OCI-LY3 (cell line): ENCODE measurements at regions not wholly inside any gene's neighbourhood (a gene's known extent, or its start where the extent isn't known, plus 50 kb on each side); places are given as distances from the start of the nearest gene placed in this dataset.

Experiments used
- H2AFZ ChIP-seq: fragments of 200-600, 300-600 bp; shearing (Covaris generic); 2 replicates; pipeline ENCODE4 v1.6.0; 2014; ENCODE audit warnings: antibody characterized with exemption, low read depth, low read length
- H3K27ac ChIP-seq: fragments of 200-600, 300-600 bp; sonication (generic); 2 replicates; pipeline ENCODE4 v1.5.1; 2014; ENCODE audit warnings: mild to moderate bottlenecking, low read length, moderate library complexity, mixed read lengths
- H3K27me3 ChIP-seq: fragments of 200-600, 300-600 bp; sonication (generic); 2 replicates; pipeline ENCODE4 v1.6.1; 2014; ENCODE audit warnings: low read depth, low read length, mixed read lengths
- H3K36me3 ChIP-seq: fragments of 200-600, 300-600 bp; sonication (generic); replicated peaks from 2 replicates; pipeline ENCODE3; 2014; ENCODE audit warnings: low read depth, low read length, mixed read lengths
- H3K4me1 ChIP-seq: fragments of 300-600, 200-600 bp; sonication (generic); 2 replicates; pipeline ENCODE4 v1.6.1; 2014; ENCODE audit warnings: low read length, mixed read lengths
- H3K4me2 ChIP-seq: fragments of 200-600, 300-600 bp; sonication (generic); 2 replicates; pipeline ENCODE4 v1.6.1; 2014; ENCODE audit warnings: low read length, mixed read lengths
- H3K4me3 ChIP-seq: fragments of 300-600, 200-600 bp; sonication (generic); 2 replicates; pipeline ENCODE4 v1.5.1; 2014; ENCODE audit warnings: antibody characterized with exemption, mild to moderate bottlenecking, low read length, moderate library complexity
- H3K79me2 ChIP-seq: fragments of 300-600, 200-600 bp; shearing (Covaris generic); 2 replicates; pipeline ENCODE4 v1.6.1; 2014; ENCODE audit warnings: mild to moderate bottlenecking, low read length, mixed read lengths
- H3K9ac ChIP-seq: fragments of 300-600, 200-600 bp; shearing (Covaris generic); 2 replicates; pipeline ENCODE4 v1.6.0; 2014; ENCODE audit warnings: mild to moderate bottlenecking, low read length, moderate library complexity
- H3K9me3 ChIP-seq: fragments of 200-600, 300-600 bp; shearing (Covaris generic); 2 replicates; pipeline ENCODE4 v1.6.1; 2014; ENCODE audit warnings: low read length, mixed read lengths; ENCODE audit not compliant: insufficient read depth
- H4K20me1 ChIP-seq: fragments of 200-600, 300-600 bp; sonication (generic); 2 replicates; pipeline ENCODE4 v1.6.1; 2016; ENCODE audit warnings: low read length, mixed read lengths; ENCODE audit not compliant: insufficient read depth
- EZH2phosphoT487 ChIP-seq: fragments of 200-600 bp; shearing (Covaris generic); IDR thresholded peaks from 2 replicates; pipeline ENCODE4 v1.6.1; 2018; ENCODE audit warnings: antibody characterized with exemption, mixed run types, low read depth
- TF ChIP-seq, protein P1 (sequence below): fragments of 200-600, 300-600 bp; sonication (generic); IDR thresholded peaks from 2 replicates; pipeline ENCODE4 v1.5.1; 2014; ENCODE audit warnings: antibody characterized with exemption, low read length, low read depth

DNA sequence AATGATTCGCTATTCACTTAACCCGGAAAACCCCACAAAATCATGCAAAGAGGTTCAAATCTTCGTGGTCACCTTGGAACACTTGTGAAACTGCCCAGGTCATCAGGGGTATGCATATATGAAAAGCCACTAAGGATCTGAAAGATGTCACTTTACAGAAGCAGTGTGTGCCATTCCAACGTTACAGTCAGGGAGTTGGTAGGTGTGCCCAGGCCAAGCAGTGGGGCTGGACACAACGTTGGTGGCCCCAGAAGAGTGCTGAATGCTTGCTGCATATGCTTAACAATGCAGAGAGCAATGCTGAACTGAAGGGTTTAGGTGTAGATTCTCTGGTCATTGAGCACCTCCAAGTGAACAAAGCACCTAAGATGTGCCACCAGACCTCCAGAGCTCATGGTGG lies 51.1 kb upstream of the EIF5 start:
- Histone ChIP-seq H3K27me3 (no peaks in the 10 kb centered on the region), H3K79me2 (no peaks in the 10 kb centered on the region), H3K27ac (no peak overlapping the region), H3K9me3 (no peaks in the 10 kb centered on the region), H2AFZ (no peak overlapping the region), H3K9ac (no peak overlapping the region), H3K4me2 (no peak overlapping the region), H4K20me1 (no peaks in the 10 kb centered on the region), H3K4me1 (peaks cover 14% of the 10 kb centered on the region), H3K4me3 (no peak overlapping the region), H3K36me3 (no peaks in the 10 kb centered on the region)
- no peak for TF ChIP-seq EZH2phosphoT487
- TF ChIP-seq, protein P1, sequence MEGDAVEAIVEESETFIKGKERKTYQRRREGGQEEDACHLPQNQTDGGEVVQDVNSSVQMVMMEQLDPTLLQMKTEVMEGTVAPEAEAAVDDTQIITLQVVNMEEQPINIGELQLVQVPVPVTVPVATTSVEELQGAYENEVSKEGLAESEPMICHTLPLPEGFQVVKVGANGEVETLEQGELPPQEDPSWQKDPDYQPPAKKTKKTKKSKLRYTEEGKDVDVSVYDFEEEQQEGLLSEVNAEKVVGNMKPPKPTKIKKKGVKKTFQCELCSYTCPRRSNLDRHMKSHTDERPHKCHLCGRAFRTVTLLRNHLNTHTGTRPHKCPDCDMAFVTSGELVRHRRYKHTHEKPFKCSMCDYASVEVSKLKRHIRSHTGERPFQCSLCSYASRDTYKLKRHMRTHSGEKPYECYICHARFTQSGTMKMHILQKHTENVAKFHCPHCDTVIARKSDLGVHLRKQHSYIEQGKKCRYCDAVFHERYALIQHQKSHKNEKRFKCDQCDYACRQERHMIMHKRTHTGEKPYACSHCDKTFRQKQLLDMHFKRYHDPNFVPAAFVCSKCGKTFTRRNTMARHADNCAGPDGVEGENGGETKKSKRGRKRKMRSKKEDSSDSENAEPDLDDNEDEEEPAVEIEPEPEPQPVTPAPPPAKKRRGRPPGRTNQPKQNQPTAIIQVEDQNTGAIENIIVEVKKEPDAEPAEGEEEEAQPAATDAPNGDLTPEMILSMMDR = no peak

GRCh38 chr14:103283916-103284315 lies 50.1 kb upstream of the EIF5 start:
- Histone ChIP-seq H3K9me3 (no peaks in the 10 kb centered on the region), H2AFZ (no peak overlapping the region), H3K4me1 (peaks cover 14% of the 10 kb centered on the region), H3K36me3 (no peaks in the 10 kb centered on the region), H3K79me2 (no peaks in the 10 kb centered on the region), H3K27ac (no peak overlapping the region), H3K9ac (no peak overlapping the region), H3K4me2 (no peak overlapping the region), H3K27me3 (no peaks in the 10 kb centered on the region), H4K20me1 (no peaks in the 10 kb centered on the region), H3K4me3 (no peak overlapping the region)
- TF ChIP-seq EZH2phosphoT487 = no peak
- TF ChIP-seq, protein P1 = no peak
